BE2C (cell line): ENCODE measurements at regions not wholly inside any gene's neighbourhood (a gene's known extent, or its start where the extent isn't known, plus 50 kb on each side); places are given as distances from the start of the nearest gene placed in this dataset.
"Not testable (repeated sequence)": the region's sequence is repeated elsewhere in the genome, so short reads cannot be mapped to it uniquely, and the experiment has no call there.

ENCODE experiments used
- DNase-seq: peaks from one replicate; pipeline ENCODE4 v3.0.0-alpha.2; 2020
- H3K27me3 ChIP-seq: fragments of 250-450 bp; sonication (Bioruptor Pico); 2 replicates; pipeline ENCODE4 v1.5.1; 2020; ENCODE audit warnings: mild to moderate bottlenecking
- H3K36me3 ChIP-seq: fragments of 250-450 bp; sonication (Bioruptor Pico); 2 replicates; pipeline ENCODE4 v1.5.1; 2020; ENCODE audit warnings: mild to moderate bottlenecking
- H3K4me1 ChIP-seq: fragments of 250-450 bp; sonication (Bioruptor Pico); 2 replicates; pipeline ENCODE4 v1.5.1; 2020
- H3K4me3 ChIP-seq: 2 replicates; pipeline ENCODE4 v1.5.1; 2011; ENCODE audit warnings: low read depth, low read length
- H3K9me3 ChIP-seq: fragments of 250-450 bp; sonication (Bioruptor Pico); 2 replicates; pipeline ENCODE4 v1.5.1; 2020
- CTCF ChIP-seq: IDR thresholded peaks from 2 replicates; pipeline ENCODE4 v1.5.1; 2012; ENCODE audit warnings: mild to moderate bottlenecking, low read depth, low read length

- TF ChIP-seq CTCF = peak; percentile 16; the same call in 1 of the 2 replicates
- DNase-seq = no peak
- no peak overlapping the region for H3K4me3 ChIP-seq
- no peaks in the 10 kb centered on the region for H3K4me1 ChIP-seq
- no peaks in the 10 kb centered on the region for H3K9me3 ChIP-seq
- H3K27me3 ChIP-seq = no peaks in the 10 kb centered on the region
- no peaks in the 10 kb centered on the region for H3K36me3 ChIP-seq
Observed at GRCh38 chr2:166700079-166700478, 188.2 kb upstream of the XIRP2 start.

- Histone ChIP-seq H3K27me3 (no peaks in the 10 kb centered on the region), H3K4me1 (no peaks in the 10 kb centered on the region), H3K4me3 (no peak overlapping the region), H3K9me3 (no peaks in the 10 kb centered on the region), H3K36me3 (no peaks in the 10 kb centered on the region)
- no peak for TF ChIP-seq CTCF
- DNase-seq = no peak
Observed at GRCh38 chr2:166695154-166695553, 193.1 kb upstream of the XIRP2 start.

- DNase-seq, H3K4me1 ChIP-seq, H3K9me3 ChIP-seq, H3K4me3 ChIP-seq, H3K27me3 ChIP-seq, H3K36me3 ChIP-seq: not testable (repeated sequence)
Observed at GRCh38 chr2:166686057-166686456, 192.0 kb upstream of the SCN7A start.

GRCh38 chr2:166677996-166678395 lies 183.9 kb upstream of the SCN7A start:
- DNase-seq = no peak
- H3K27me3 ChIP-seq = no peaks in the 10 kb centered on the region
- no peaks in the 10 kb centered on the region for H3K36me3 ChIP-seq
- no peak for TF ChIP-seq CTCF
- H3K4me3 ChIP-seq = no peak overlapping the region
- no peaks in the 10 kb centered on the region for H3K9me3 ChIP-seq
- peaks cover 14% of the 10 kb centered on the region for H3K4me1 ChIP-seq

GRCh38 chr2:166676716-166677115 lies 182.7 kb upstream of the SCN7A start:
- H3K4me1 ChIP-seq = peaks cover 14% of the 10 kb centered on the region
- H3K27me3 ChIP-seq = no peaks in the 10 kb centered on the region
- TF ChIP-seq CTCF = no peak
- H3K4me3 ChIP-seq = no peak overlapping the region
- no peak for DNase-seq
- no peaks in the 10 kb centered on the region for H3K9me3 ChIP-seq
- no peaks in the 10 kb centered on the region for H3K36me3 ChIP-seq

- no peaks in the 10 kb centered on the region for H3K36me3 ChIP-seq
- no peak for TF ChIP-seq CTCF
Observed at GRCh38 chr2:166675553-166675952, 181.5 kb upstream of the SCN7A start.

GRCh38 chr2:166673986-166674385 lies 179.9 kb upstream of the SCN7A start:
- Histone ChIP-seq H3K36me3 (no peaks in the 10 kb centered on the region), H3K4me1 (peaks cover 14% of the 10 kb centered on the region), H3K27me3 (no peaks in the 10 kb centered on the region), H3K4me3 (no peak overlapping the region), H3K9me3 (no peaks in the 10 kb centered on the region)
- TF ChIP-seq CTCF = no peak
- no peak for DNase-seq

More at GRCh38 chr2:166675553-166675952, 181.5 kb upstream of the SCN7A start:
- peak; percentile 59 for DNase-seq
- no peak overlapping the region for H3K4me3 ChIP-seq
- no peaks in the 10 kb centered on the region for H3K9me3 ChIP-seq
- H3K27me3 ChIP-seq = no peaks in the 10 kb centered on the region
- H3K4me1 ChIP-seq = peaks cover 14% of the 10 kb centered on the region
